Globus pallidus (tissue), 1 donor: ENCODE measurements at regions not wholly inside any gene's neighbourhood (a gene's known extent, or its start where the extent isn't known, plus 50 kb on each side); places are given as distances from the start of the nearest gene placed in this dataset.

Source experiments
- DNase-seq: peaks from one replicate; pipeline ENCODE4 v3.0.0-alpha.2; 2015; ENCODE audit warnings: low spot score

- DNase-seq: peak; percentile 13
Observed at GRCh38 chr5:74226716-74227485, 413.6 kb downstream of the ENC1 start.

- DNase-seq: no peak
Observed at GRCh38 chr5:74225587-74225986, 414.9 kb downstream of the ENC1 start.

GRCh38 chr5:74224331-74224730 lies 416.2 kb downstream of the ENC1 start:
- no peak for DNase-seq

- DNase-seq: no peak
Observed at GRCh38 chr5:74222806-74223205, 417.7 kb downstream of the ENC1 start.

GRCh38 chr5:74221413-74221812 lies 419.1 kb downstream of the ENC1 start:
- DNase-seq: no peak

GRCh38 chr5:74216012-74216411 lies 424.5 kb downstream of the ENC1 start:
- DNase-seq: no peak

GRCh38 chr5:74212336-74212735 lies 428.2 kb downstream of the ENC1 start:
- no peak for DNase-seq

GRCh38 chr5:74209571-74209970 lies 431.0 kb downstream of the ENC1 start:
- DNase-seq: no peak

- peak; percentile 64 for DNase-seq
Observed at GRCh38 chr5:74206579-74207550, 433.7 kb downstream of the ENC1 start.

GRCh38 chr5:74205767-74206578 lies 434.6 kb downstream of the ENC1 start:
- DNase-seq: no peak

GRCh38 chr5:74201334-74202081 lies 439.0 kb downstream of the ENC1 start:
- DNase-seq: no peak

GRCh38 chr5:74200560-74200959 lies 440.0 kb downstream of the ENC1 start:
- no peak for DNase-seq

GRCh38 chr5:74199436-74200210 lies 440.9 kb downstream of the ENC1 start:
- no peak for DNase-seq

GRCh38 chr5:74199005-74199404 lies 441.5 kb downstream of the ENC1 start:
- no peak for DNase-seq

GRCh38 chr5:74198156-74198555 lies 442.4 kb downstream of the ENC1 start:
- DNase-seq: no peak

- no peak for DNase-seq
Observed at GRCh38 chr5:74196233-74196632, 444.3 kb downstream of the ENC1 start.

- no peak for DNase-seq
Observed at GRCh38 chr5:74194196-74194595, 446.3 kb downstream of the ENC1 start.

GRCh38 chr5:74192606-74193299 lies 447.8 kb downstream of the ENC1 start:
- DNase-seq: no peak

- no peak for DNase-seq
Observed at GRCh38 chr5:74188351-74189105, 452.0 kb downstream of the ENC1 start.
